NCI-H2171 (cell line): ENCODE measurements at regions not wholly inside any gene's neighbourhood (a gene's known extent, or its start where the extent isn't known, plus 50 kb on each side); places are given as distances from the start of the nearest gene placed in this dataset.

Experiments used
- DNase-seq: peaks from one replicate; lab custom pipeline; 2025; lab: John Stamatoyannopoulos, UW

DNA sequence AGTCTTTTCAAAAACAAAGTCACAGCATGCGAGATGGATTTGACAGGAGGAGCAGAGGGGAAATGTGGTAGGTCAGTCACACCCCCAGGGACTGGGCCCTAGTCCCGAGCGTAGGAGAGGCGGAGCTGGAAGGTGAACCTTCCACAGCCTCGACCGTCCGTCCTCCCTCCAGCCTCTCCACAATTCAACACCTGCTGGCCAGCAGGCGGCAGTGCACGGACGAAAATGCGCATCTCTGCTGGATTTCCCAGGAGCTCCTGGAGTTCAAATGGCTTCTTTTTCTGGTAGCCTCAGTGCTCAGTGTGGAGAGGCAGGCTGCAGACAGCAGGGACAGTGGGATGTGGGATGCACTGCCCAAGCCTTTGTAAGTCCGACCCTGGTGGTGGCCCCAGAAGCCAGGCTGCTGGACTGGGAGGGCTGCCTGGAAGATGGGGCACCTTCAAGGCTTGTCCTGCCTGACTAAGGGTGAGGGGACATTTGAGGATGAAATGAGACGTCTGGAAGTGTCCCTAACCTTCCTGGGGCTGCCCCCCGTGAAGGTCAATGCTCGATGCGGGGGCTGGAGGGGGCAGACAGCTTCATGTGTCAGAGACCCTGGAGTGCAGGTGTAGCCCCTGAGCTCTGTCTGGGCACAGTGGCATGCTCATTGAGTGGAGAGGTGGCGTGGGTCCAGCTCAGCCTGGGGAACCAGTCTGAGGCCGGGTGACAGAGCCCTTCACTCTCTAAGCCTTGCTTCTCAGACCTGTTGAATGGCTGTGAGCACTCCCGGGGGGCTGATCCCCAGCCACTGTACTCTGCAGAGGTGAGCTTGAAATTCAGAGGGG lies 189.5 kb downstream of the TFCP2L1 start:
- no peak for DNase-seq

- no peak for DNase-seq
Measured at GRCh38 chr2:121096611-121097010, 188.4 kb downstream of the TFCP2L1 start.

GRCh38 chr2:121098556-121098955 lies 186.4 kb downstream of the TFCP2L1 start:
- DNase-seq, result no peak

GRCh38 chr2:121099329-121100290 lies 185.4 kb downstream of the TFCP2L1 start:
- DNase-seq, result no peak

GRCh38 chr2:121101093-121101715 lies 183.8 kb downstream of the TFCP2L1 start:
- no peak for DNase-seq

- DNase-seq, result no peak
Measured at GRCh38 chr2:121102941-121103340, 182.1 kb downstream of the TFCP2L1 start.

GRCh38 chr2:121103960-121104359 lies 181.0 kb downstream of the TFCP2L1 start:
- no peak for DNase-seq

- DNase-seq, result no peak
Measured at GRCh38 chr2:121104721-121105141, 180.3 kb downstream of the TFCP2L1 start.

GRCh38 chr2:121110924-121111323 lies 174.1 kb downstream of the TFCP2L1 start:
- DNase-seq, result no peak

DNA sequence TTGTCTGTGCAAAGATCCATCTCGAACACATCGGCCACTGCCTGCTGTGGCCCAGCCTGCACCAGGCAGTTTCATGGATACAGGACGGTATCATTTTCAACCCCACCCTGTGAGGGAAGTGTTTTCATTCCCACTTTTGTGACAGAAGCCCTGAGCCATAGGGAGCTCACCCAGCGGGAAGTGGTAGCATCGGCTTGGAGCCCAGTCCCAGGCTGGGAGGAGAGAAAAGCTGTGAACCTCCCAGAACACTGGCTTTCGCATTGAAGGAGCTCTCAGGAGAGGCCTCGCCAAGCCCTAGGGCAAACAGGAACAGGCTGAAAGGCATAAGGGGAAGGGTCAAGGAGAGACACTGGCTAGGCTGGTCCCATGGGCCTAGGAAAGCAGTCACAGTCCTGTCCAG lies 166.1 kb downstream of the TFCP2L1 start:
- DNase-seq, result no peak

DNA sequence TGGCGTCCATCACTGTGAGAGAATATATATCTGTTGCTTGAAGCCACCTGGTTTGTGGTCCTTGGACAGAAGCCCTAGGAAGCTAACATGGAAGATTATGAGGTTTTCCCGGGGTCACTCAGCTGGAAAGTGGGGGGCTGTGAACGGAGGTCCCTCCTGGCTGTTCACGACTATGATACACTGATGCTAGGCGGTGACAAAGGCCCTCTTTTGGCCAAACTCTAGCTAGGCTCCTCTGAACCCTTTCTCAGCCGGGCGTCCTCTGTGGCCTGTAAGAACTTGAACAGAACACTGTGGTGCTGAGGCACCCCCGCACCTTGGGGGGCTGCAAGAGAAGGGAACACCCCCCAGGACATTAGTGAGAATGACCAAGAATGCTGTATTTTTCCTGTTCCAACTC lies 164.6 kb downstream of the TFCP2L1 start:
- no peak for DNase-seq

- no peak for DNase-seq
Measured at GRCh38 chr2:121120991-121121390, 164.0 kb downstream of the TFCP2L1 start.

GRCh38 chr2:121121661-121122060 lies 163.3 kb downstream of the TFCP2L1 start:
- no peak for DNase-seq

DNA sequence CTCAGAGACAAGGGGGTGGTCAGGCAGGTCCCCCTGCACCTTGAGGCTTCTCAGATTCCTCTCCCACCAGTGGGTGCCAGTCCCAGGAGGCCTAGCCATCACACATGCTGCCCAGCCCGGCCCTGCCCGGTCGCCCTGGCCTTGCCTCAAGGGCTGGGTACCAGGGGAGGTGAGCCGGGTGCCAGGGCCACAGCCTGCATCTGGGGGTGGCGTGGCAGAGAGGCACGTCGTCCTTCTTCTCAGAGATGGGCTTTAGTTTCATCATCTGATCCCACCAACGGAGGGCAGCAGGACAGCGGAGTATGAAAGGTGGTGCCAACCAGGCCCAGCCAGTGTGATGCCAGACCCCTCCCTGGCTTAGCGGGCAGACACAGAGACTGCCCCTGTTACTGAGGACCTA lies 161.7 kb downstream of the TFCP2L1 start:
- DNase-seq, result no peak

DNA sequence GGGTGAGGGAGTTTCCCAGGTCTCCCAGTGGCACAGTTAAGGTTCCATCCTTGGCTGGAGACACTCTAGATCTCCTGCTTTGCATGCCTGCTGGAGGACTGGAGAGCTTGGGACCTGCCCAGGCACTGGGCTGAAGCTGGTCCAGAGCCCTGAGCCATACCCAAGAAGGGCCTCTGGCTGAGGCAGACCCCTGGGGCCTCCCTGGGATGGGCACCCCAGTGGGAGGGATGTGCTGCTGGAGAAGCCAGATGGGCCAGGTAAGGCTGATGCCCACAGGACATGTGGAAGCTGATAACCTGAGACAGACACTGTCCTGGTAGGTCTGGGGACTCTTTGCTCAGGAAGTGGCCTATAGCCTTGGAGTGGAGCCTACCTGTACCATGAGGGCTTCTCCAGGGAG lies 160.7 kb downstream of the TFCP2L1 start:
- no peak for DNase-seq

GRCh38 chr2:121125350-121125749 lies 159.7 kb downstream of the TFCP2L1 start:
- DNase-seq, result no peak

DNA sequence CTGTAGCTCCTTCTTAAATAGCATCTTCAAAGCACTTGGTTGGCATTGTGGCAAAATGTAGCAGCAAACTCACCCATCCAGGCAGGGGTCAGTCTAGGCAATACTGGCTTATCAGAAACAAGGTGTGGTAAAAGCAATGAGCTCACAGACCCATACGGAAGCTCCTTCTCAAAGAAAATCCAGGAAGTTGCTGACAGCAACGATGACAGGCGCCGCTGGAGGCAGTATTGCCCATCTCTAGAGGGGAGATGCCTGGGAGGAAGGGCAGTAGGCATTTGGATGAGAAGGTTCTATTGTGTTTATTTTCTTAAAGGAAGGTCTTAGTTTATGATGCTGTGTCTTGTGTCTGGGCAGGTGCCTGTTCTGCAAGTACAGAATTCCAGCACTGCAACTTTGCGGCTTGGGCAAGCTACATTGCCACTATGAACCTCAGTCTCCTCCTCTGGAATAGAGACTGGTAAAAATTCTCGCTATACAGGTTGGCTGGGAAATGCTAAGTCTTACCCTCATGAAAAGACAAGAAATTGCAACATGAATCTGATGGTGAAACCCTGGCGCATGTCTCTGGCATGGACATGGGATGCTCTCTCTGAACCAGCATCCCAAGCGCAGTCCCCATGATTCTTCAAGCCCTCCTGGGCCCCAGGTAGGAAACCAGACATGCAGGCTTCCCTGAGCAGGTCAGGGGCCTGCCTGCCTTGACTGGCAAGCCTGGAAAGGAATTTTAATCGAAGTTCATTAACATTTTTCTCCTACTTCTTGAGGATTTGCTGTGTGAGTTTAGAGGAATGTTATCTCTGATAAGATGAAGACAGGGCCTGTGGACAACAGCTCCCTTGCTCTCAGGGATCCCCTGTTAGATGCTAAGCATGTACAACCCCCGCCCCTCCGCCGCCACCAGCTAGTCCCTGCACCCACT lies 156.0 kb downstream of the TFCP2L1 start:
- no peak for DNase-seq

DNA sequence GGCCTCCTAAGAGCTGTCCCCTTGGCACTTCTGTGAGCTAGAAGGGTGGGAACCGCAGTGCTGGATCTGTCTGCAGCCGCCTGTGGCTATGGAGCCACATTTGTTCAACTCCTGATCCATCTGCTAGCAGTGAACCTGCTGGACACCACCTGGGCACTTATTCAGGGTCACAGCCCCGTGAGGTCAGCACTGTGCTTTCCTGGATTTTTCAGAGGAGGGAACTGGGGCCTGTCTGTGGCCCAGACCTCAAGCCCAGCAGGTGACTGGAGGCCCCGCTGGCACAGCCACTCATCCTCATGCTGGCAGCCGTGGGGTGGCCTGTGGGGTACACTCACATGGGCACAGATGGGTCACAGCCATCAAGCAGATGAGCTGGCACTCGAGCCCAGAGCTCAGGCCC lies 155.3 kb downstream of the TFCP2L1 start:
- no peak for DNase-seq

- no peak for DNase-seq
Measured at GRCh38 chr2:121130301-121130850, 154.6 kb downstream of the TFCP2L1 start.

DNA sequence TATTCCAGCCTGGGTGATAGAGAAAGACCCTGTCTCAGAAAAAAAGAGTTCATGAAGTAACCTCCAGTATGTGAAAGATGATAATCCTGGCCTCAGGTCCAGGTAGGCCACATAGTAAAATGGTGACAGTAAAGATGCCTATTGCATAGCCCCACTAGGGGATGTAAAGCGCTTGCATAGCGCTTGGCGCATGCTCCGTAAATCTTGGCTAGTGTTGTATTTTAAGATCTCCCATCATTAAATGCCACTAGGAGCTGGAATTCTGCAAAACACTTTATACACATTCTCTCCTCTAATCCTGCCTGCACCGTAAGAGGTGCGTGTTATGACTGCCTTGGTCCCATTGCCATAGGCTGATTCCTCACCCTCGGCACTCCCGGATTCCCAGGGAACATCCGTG lies 153.6 kb downstream of the TFCP2L1 start:
- DNase-seq, result no peak
